Transverse colon (tissue), 4 donors: ENCODE measurements at regions not wholly inside any gene's neighbourhood (a gene's known extent, or its start where the extent isn't known, plus 50 kb on each side); places are given as distances from the start of the nearest gene placed in this dataset.

Source experiments
- DNase-seq: peaks from one replicate; pipeline ENCODE4 v3.0.0-alpha.2; 2019
- H3K27ac ChIP-seq, 4 donors: fragments of 200-600 bp; sonication (generic); 2 replicates each; pipeline ENCODE4 v1.5.1; 2016 to 2018; ENCODE audit warnings: inconsistent platforms in 4 of 4
- H3K27me3 ChIP-seq: fragments of 200-600 bp; sonication (generic); 2 replicates; pipeline ENCODE4 v1.5.1; 2017; ENCODE audit warnings: inconsistent platforms
- H3K36me3 ChIP-seq, 4 donors: fragments of 200-600 bp; sonication (generic); 2 replicates each; pipeline ENCODE4 v1.5.1; 2017 to 2019; ENCODE audit warnings: inconsistent platforms in 4 of 4
- H3K4me1 ChIP-seq, 4 donors: fragments of 200-600 bp; sonication (generic); 2 replicates each; pipeline ENCODE4 v1.5.1; 2017 to 2020; ENCODE audit warnings: inconsistent platforms in 4 of 4
- H3K4me3 ChIP-seq, 4 donors: fragments of 200-600 bp; sonication (generic); 1 replicate in 1 of 4; 2 replicates in 3 of 4; pipeline versions ENCODE4 v1.5.1 to v1.6.1; 2017 to 2019; ENCODE audit warnings: inconsistent platforms in 4 of 4
- H3K9me3 ChIP-seq, 2 donors: fragments of 200-600 bp; sonication (generic); 2 replicates each; pipeline ENCODE4 v1.5.1; 2017 to 2019; ENCODE audit warnings: inconsistent platforms in 2 of 2
- CTCF ChIP-seq, 5 experiments: fragments of 200-600 bp in 3 of 5; fragments of 450-650 bp in 2 of 5; sonication (generic) in 3 of 5; IDR thresholded peaks; 1 replicate in 2 of 5; 2 replicates in 3 of 5; pipeline ENCODE4 v1.5.1; 2016 to 2017; ENCODE audit warnings: antibody characterized with exemption in 5 of 5, inconsistent platforms in 3 of 5, mild to moderate bottlenecking in 2 of 5, moderate library complexity in 1 of 5
- EP300 ChIP-seq: sonication (generic); formaldehyde crosslinking; IDR thresholded peaks from one replicate; pipeline ENCODE4 v1.6.1; 2017; ENCODE audit warnings: antibody characterized with exemption, low read depth
- POLR2A ChIP-seq: fragments of 450-650 bp; IDR thresholded peaks from one replicate; pipeline ENCODE4 v1.6.1; 2016; ENCODE audit warnings: antibody characterized with exemption, mild to moderate bottlenecking, moderate library complexity
- POLR2AphosphoS5 ChIP-seq, 3 donors: sonication (generic); formaldehyde crosslinking; IDR thresholded peaks; one replicate each; pipeline ENCODE4 v1.6.1; 2016; ENCODE audit warnings: antibody characterized with exemption in 3 of 3
- WGBS, 2 donors: methylation state at CpG; one replicate each; pipeline ENCODE4 v1.1.5; 2018; ENCODE audit warnings: low coverage in 1 of 2; 5-methylcytosine and 5-hydroxymethylcytosine counted together
- in situ Hi-C, 4 donors: fragments of 200-750 bp; cut with MboI; loops; one replicate each; pipeline versions ENCODE4 v1.15.0 to v1.15.1; 2017; ENCODE audit warnings: low sequenced_read_pairs in 3 of 4, low pct_ligation_motif_present in 1 of 4, low pct_unique_long_range_greater_than_20kb in 1 of 4
- intact Hi-C: fragments of 100-400 bp; cut with DNase I; formaldehyde crosslinking; loops from one replicate; pipeline ENCODE4 v1.15.1; 2023; ENCODE audit warnings: low total_unique reads

- Histone ChIP-seq H3K36me3 (no peaks in the 10 kb centered on the region), H3K27me3 (no peaks in the 10 kb centered on the region), H3K4me1 (no peaks in the 10 kb centered on the region), H3K27ac (no peak overlapping the region), H3K9me3 (no peaks in the 10 kb centered on the region), H3K4me3 (no peak overlapping the region)
- DNase-seq = no peak
- no peak for TF ChIP-seq POLR2AphosphoS5 (IDR thresholded peaks at IDR 0.05)
- TF ChIP-seq EP300 = no peak
- TF ChIP-seq POLR2A = no peak
- no peak for TF ChIP-seq CTCF (IDR thresholded peaks at IDR 0.05)
- in situ Hi-C loops = no loop called here
- intact Hi-C loops = no loop called here
Observed at GRCh38 chr3:166570102-166570501, 732.9 kb upstream of the BCHE start.

GRCh38 chr3:166569589-166569988, 732.4 kb upstream of the BCHE start:
- intact Hi-C loops = no loop called here
- in situ Hi-C loops = no loop called here
- H3K4me3 ChIP-seq = no peak overlapping the region

GRCh38 chr3:166560253-166560652, 723.0 kb upstream of the BCHE start:
- in situ Hi-C loops = no loop called here

More at GRCh38 chr3:166569589-166569988, 732.4 kb upstream of the BCHE start:
- TF ChIP-seq EP300 = no peak
- TF ChIP-seq CTCF (IDR thresholded peaks at IDR 0.05) = no peak
- no peak for TF ChIP-seq POLR2A
- Histone ChIP-seq H3K27ac (no peak overlapping the region), H3K4me1 (no peaks in the 10 kb centered on the region), H3K27me3 (no peaks in the 10 kb centered on the region), H3K36me3 (no peaks in the 10 kb centered on the region), H3K9me3 (no peaks in the 10 kb centered on the region)
- DNase-seq = no peak

GRCh38 chr3:166556955-166557354, 719.7 kb upstream of the BCHE start:
- no peaks in the 10 kb centered on the region for H3K27me3 ChIP-seq
- intact Hi-C loops (no loop called here), in situ Hi-C loops (no loop called here)
- no peaks in the 10 kb centered on the region for H3K4me1 ChIP-seq
- no peaks in the 10 kb centered on the region for H3K9me3 ChIP-seq
- H3K36me3 ChIP-seq = no peaks in the 10 kb centered on the region
- H3K4me3 ChIP-seq = no peak overlapping the region
- H3K27ac ChIP-seq = no peak overlapping the region
- no peak for DNase-seq
- 70 to 80% methylated on average over 3 of the region's 3 CpGs for WGBS, 2 donors
- no peak for TF ChIP-seq EP300

More at GRCh38 chr3:166560253-166560652, 723.0 kb upstream of the BCHE start:
- TF ChIP-seq POLR2AphosphoS5 (IDR thresholded peaks at IDR 0.05) (no peak), CTCF (IDR thresholded peaks at IDR 0.05) (no peak), POLR2A (no peak), EP300 (no peak)
- Histone ChIP-seq H3K36me3 (no peaks in the 10 kb centered on the region), H3K9me3 (no peaks in the 10 kb centered on the region), H3K27ac (no peak overlapping the region), H3K27me3 (no peaks in the 10 kb centered on the region), H3K4me3 (no peak overlapping the region), H3K4me1 (no peaks in the 10 kb centered on the region)
- intact Hi-C loops = no loop called here
- no peak for DNase-seq
- 84 to 100% methylated on average over 1 to 7 of the region's 7 CpGs for WGBS, 2 donors

DNA sequence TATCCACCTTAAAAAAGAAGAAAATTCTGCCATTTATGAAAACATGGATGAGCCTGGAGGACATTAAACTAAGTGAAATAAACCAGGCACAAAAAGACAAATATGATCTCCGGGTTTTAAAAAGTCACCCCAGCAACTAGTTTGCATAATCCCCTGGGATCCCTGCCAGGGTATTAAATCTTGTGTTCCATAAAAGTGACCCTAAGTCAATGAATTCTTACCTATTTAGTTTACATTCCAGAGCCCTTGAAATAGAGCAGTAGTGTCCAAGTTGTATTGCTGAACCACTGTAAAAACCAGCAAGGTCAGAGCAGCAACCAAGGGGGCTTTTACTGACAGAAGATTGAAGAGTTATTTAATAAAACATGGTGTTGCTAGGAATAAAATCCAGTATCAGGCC, 716.8 kb upstream of the BCHE start:
- Histone ChIP-seq H3K36me3 (no peaks in the 10 kb centered on the region), H3K27ac (peak overlapping the region in 1 of 4 donors; percentile 47), H3K4me3 (no peak overlapping the region), H3K4me1 (no peaks in the 10 kb centered on the region), H3K27me3 (no peaks in the 10 kb centered on the region), H3K9me3 (no peaks in the 10 kb centered on the region)
- TF ChIP-seq EP300 (no peak), POLR2AphosphoS5 (IDR thresholded peaks at IDR 0.05) (peak; percentile 13 to 53 (median 41))
- in situ Hi-C loops = no loop called here
- intact Hi-C loops = no loop called here
- DNase-seq = no peak
- 24 to 36% methylated on average over 1 of the region's 1 CpG for WGBS, 2 donors
